ENCODE measurements at regions not wholly inside any gene's neighbourhood (a gene's known extent, or its start where the extent isn't known, plus 50 kb on each side); places are given as distances from the start of the nearest gene placed in this dataset.

DNA sequence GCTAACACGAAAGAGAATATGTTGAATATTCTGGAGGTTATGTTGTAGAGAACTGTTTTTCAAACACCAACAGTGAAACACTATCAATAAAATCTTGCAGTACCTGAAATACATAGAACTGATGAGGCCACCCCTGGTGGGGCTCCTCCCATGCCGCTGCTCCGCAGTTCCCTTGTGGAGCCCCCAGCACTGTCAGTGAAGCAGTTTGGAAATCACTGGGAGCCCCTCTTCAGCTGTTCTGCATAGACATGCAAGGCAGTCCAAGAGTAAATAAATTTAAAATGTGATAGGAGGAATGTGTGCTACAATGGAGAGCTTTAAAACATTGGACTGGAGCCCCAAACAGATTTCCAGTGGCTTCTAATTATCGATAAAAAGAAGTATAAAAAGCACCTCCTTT, 189.4 kb downstream of the FNDC1 start:
- DNase-seq (ENCODE audit: low read depth, low spot score) (no peak), FAIRE-seq (no peak)
- H3K4me1 ChIP-seq (ENCODE audit: control insufficient read depth, extremely low read depth, insufficient read depth, low read length): no peaks in the 10 kb centered on the region
- no peaks in the 10 kb centered on the region for H3K9me3 ChIP-seq (ENCODE audit: control insufficient read depth, low read depth, low read length)
- dilution Hi-C loops (cut with MboI; ENCODE audit: extremely low pct_ligation_motif_present, low sequenced_read_pairs): no loop called here
- no peaks in the 10 kb centered on the region for H3K9me1 ChIP-seq (ENCODE audit: control insufficient read depth, extremely low read depth, insufficient read depth, low read length)
- H3K27ac ChIP-seq (ENCODE audit: control insufficient read depth, insufficient read depth, low read length): no peak overlapping the region
- H3K4me3 ChIP-seq (ENCODE audit: control insufficient read depth in 2 of 3, extremely low read depth in 1 of 3, insufficient read depth in 2 of 3, low read depth in 1 of 3, low read length in 3 of 3): no peak overlapping the region
- H3K79me2 ChIP-seq (ENCODE audit: control insufficient read depth, insufficient read depth, low read length): no peaks in the 10 kb centered on the region
- no peak overlapping the region for H3K9ac ChIP-seq (ENCODE audit: control insufficient read depth, extremely low read depth, insufficient read depth, low read length)
- no peaks in the 10 kb centered on the region for H3K36me3 ChIP-seq (ENCODE audit: control insufficient read depth in 2 of 2, extremely low read depth in 1 of 2, insufficient read depth in 2 of 2, low read length in 2 of 2)
- no peak overlapping the region for H3K4me2 ChIP-seq (ENCODE audit: control insufficient read depth, extremely low read depth, insufficient read depth, low read depth, low read length)
- no peak for TF ChIP-seq EZH2 (IDR thresholded peaks at IDR 0.05; ENCODE audit: low read length)
- TF ChIP-seq, protein P1, sequence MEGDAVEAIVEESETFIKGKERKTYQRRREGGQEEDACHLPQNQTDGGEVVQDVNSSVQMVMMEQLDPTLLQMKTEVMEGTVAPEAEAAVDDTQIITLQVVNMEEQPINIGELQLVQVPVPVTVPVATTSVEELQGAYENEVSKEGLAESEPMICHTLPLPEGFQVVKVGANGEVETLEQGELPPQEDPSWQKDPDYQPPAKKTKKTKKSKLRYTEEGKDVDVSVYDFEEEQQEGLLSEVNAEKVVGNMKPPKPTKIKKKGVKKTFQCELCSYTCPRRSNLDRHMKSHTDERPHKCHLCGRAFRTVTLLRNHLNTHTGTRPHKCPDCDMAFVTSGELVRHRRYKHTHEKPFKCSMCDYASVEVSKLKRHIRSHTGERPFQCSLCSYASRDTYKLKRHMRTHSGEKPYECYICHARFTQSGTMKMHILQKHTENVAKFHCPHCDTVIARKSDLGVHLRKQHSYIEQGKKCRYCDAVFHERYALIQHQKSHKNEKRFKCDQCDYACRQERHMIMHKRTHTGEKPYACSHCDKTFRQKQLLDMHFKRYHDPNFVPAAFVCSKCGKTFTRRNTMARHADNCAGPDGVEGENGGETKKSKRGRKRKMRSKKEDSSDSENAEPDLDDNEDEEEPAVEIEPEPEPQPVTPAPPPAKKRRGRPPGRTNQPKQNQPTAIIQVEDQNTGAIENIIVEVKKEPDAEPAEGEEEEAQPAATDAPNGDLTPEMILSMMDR (optimal IDR thresholded peaks at IDR 0.05 in 1 of 3, IDR thresholded peaks at IDR 0.05 in 1 of 3, conservative IDR thresholded peaks at IDR 0.05 in 1 of 3; ENCODE audit: extremely low read depth in 1 of 3, insufficient read depth in 2 of 3, low read length in 3 of 3): no peak
- peaks cover 16% of the 10 kb centered on the region for H3K27me3 ChIP-seq (ENCODE audit: control insufficient read depth, extremely low read depth, insufficient read depth, low read length)
- H4K20me1 ChIP-seq (ENCODE audit: control insufficient read depth, extremely low read depth, insufficient read depth, low read length): no peaks in the 10 kb centered on the region
- H2AFZ ChIP-seq (ENCODE audit: control insufficient read depth, low read length): no peak overlapping the region

DNA sequence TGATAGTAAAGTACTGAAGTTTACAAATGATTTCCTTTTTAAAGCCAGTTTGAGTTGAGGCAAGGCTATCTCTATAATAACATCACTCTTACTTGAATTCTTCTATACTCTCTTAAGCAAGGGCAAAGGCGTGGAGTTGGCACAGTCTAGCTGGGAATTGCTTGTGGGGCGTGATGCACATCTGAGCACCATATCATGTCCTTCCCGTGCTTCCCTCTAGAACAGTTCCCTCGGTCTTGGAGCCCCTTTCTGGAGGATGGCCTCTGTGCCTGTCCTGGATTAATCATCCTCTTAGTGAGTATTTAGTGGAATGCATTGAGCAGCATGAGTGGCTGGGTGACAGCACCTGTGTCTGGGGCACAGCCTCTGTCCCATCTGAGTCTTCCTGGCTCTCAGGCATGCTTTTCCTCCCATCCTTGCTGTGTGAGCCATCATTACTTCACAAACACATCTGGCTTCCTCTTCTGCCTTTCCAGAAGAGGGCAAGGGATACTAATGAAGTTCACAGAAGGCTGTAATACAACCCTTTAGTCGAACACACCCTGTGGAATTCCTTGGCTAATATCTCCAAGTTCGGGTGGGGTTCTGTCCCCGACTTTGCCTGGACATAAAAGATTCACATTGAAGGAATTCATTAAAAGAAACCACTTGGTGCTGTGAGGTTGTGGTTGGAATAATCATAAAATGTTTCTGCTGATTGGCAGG, 188.2 kb downstream of the FNDC1 start:
- Histone ChIP-seq H3K27me3 (ENCODE audit: control insufficient read depth, extremely low read depth, insufficient read depth, low read length) (peaks cover 16% of the 10 kb centered on the region), H3K4me2 (ENCODE audit: control insufficient read depth, extremely low read depth, insufficient read depth, low read depth, low read length) (no peak overlapping the region), H2AFZ (ENCODE audit: control insufficient read depth, low read length) (no peak overlapping the region), H3K4me1 (ENCODE audit: control insufficient read depth, extremely low read depth, insufficient read depth, low read length) (no peaks in the 10 kb centered on the region), H3K36me3 (ENCODE audit: control insufficient read depth in 2 of 2, extremely low read depth in 1 of 2, insufficient read depth in 2 of 2, low read length in 2 of 2) (no peaks in the 10 kb centered on the region), H4K20me1 (ENCODE audit: control insufficient read depth, extremely low read depth, insufficient read depth, low read length) (no peaks in the 10 kb centered on the region), H3K27ac (ENCODE audit: control insufficient read depth, insufficient read depth, low read length) (no peak overlapping the region), H3K79me2 (ENCODE audit: control insufficient read depth, insufficient read depth, low read length) (no peaks in the 10 kb centered on the region), H3K9ac (ENCODE audit: control insufficient read depth, extremely low read depth, insufficient read depth, low read length) (no peak overlapping the region), H3K4me3 (ENCODE audit: control insufficient read depth in 2 of 3, extremely low read depth in 1 of 3, insufficient read depth in 2 of 3, low read depth in 1 of 3, low read length in 3 of 3) (no peak overlapping the region), H3K9me3 (ENCODE audit: control insufficient read depth, low read depth, low read length) (no peaks in the 10 kb centered on the region), H3K9me1 (ENCODE audit: control insufficient read depth, extremely low read depth, insufficient read depth, low read length) (no peaks in the 10 kb centered on the region)
- FAIRE-seq: no peak
- dilution Hi-C loops (cut with MboI; ENCODE audit: extremely low pct_ligation_motif_present, low sequenced_read_pairs): no loop called here
- no peak for DNase-seq (ENCODE audit: low read depth, low spot score)
- TF ChIP-seq, protein P1 (optimal IDR thresholded peaks at IDR 0.05 in 1 of 3, IDR thresholded peaks at IDR 0.05 in 1 of 3, conservative IDR thresholded peaks at IDR 0.05 in 1 of 3; ENCODE audit: extremely low read depth in 1 of 3, insufficient read depth in 2 of 3, low read length in 3 of 3): no peak

Measured in keratinocyte (primary cell).